BJ (cell line): ENCODE measurements at regions not wholly inside any gene's neighbourhood (a gene's known extent, or its start where the extent isn't known, plus 50 kb on each side); places are given as distances from the start of the nearest gene placed in this dataset.

Experiments
- CTCF ChIA-PET: fragments of 350-600 bp; formaldehyde crosslinking; extraction: SDS; loops from one replicate; lab custom pipeline; 2021; ENCODE audit warnings: antibody characterized with exemption, inconsistent platforms; lab: Yijun Ruan, JAX
- POLR2A ChIA-PET: fragments of 300-600 bp; sonication (Branson Sonifier 250); formaldehyde crosslinking; extraction: SDS; loops from one replicate; lab custom pipeline; 2021; ENCODE audit warnings: antibody characterized with exemption; lab: Charles Lee
- DNase-seq: peaks from one replicate; pipeline ENCODE4 v3.0.0-alpha.2; 2011; ENCODE audit warnings: low read depth
- H3K27me3 ChIP-seq: 2 replicates; pipeline ENCODE4 v1.6.0; 2011; ENCODE audit warnings: low read length; ENCODE audit not compliant: control insufficient read depth, insufficient read depth
- H3K36me3 ChIP-seq: 2 replicates; pipeline ENCODE4 v1.5.1; 2011; ENCODE audit warnings: low read length; ENCODE audit not compliant: control insufficient read depth, insufficient read depth
- H3K4me3 ChIP-seq: 2 replicates; pipeline ENCODE4 v1.5.1; 2011; ENCODE audit warnings: low read depth, mild to moderate bottlenecking, control low read depth, low read length
- TF ChIP-seq, protein P1 (sequence below): IDR thresholded peaks from 2 replicates; pipeline ENCODE4 v1.5.1; 2011; ENCODE audit warnings: low read depth, mild to moderate bottlenecking, control low read depth, inconsistent platforms, low read length, moderate library complexity; ENCODE audit not compliant: insufficient read depth

DNA sequence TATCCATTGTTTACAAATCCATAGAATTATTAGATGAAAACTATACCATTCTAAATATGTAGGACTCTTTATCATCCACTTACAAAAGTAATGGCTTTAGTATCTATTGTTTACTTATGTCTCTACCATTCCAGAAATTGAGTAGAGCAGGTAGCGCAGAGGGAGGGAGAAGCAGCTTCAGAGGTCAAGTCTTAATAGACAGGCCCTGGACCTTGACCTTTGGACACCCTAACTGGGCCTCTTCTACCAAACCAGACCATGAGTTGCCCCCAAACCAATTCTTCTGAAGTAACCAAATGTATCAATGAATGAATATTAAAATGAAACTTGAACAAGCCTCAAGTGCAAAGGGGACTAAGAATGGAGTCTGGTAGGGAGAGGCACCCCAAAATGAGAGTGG lies 124.9 kb upstream of the ANKRD55 start:
- CTCF ChIA-PET, result interaction anchor here (0.9 kb wide), 1 partner anchor 87 kb away, joined by 3 read pairs; no protein-coding TSS in a partner anchor
- no peak for DNase-seq
- Histone ChIP-seq H3K27me3 (no peaks in the 10 kb centered on the region), H3K36me3 (no peaks in the 10 kb centered on the region), H3K4me3 (no peak overlapping the region)
- TF ChIP-seq, protein P1, sequence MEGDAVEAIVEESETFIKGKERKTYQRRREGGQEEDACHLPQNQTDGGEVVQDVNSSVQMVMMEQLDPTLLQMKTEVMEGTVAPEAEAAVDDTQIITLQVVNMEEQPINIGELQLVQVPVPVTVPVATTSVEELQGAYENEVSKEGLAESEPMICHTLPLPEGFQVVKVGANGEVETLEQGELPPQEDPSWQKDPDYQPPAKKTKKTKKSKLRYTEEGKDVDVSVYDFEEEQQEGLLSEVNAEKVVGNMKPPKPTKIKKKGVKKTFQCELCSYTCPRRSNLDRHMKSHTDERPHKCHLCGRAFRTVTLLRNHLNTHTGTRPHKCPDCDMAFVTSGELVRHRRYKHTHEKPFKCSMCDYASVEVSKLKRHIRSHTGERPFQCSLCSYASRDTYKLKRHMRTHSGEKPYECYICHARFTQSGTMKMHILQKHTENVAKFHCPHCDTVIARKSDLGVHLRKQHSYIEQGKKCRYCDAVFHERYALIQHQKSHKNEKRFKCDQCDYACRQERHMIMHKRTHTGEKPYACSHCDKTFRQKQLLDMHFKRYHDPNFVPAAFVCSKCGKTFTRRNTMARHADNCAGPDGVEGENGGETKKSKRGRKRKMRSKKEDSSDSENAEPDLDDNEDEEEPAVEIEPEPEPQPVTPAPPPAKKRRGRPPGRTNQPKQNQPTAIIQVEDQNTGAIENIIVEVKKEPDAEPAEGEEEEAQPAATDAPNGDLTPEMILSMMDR, result no peak
- POLR2A ChIA-PET, result no interaction called here

- Histone ChIP-seq H3K36me3 (no peaks in the 10 kb centered on the region), H3K4me3 (no peak overlapping the region), H3K27me3 (no peaks in the 10 kb centered on the region)
- ChIA-PET CTCF (interaction anchor here (0.9 kb wide), 1 partner anchor 86 kb away, joined by 3 read pairs; no protein-coding TSS in a partner anchor), POLR2A (no interaction called here)
- TF ChIP-seq, protein P1, result no peak
- no peak for DNase-seq
These were observed 124.3 kb upstream of the ANKRD55 start for GRCh38 chr5:56357426-56357825.

GRCh38 chr5:56356836-56357160 lies 123.7 kb upstream of the ANKRD55 start:
- ChIA-PET POLR2A (no interaction called here), CTCF (interaction anchor here (1.1 kb wide), 1 partner anchor 9 kb away, joined by 3 read pairs; no protein-coding TSS in a partner anchor)
- no peaks in the 10 kb centered on the region for H3K36me3 ChIP-seq
- TF ChIP-seq, protein P1, result no peak
- H3K4me3 ChIP-seq, result no peak overlapping the region
- no peak for DNase-seq
- H3K27me3 ChIP-seq, result no peaks in the 10 kb centered on the region

GRCh38 chr5:56356121-56356835 lies 123.1 kb upstream of the ANKRD55 start:
- TF ChIP-seq, protein P1, result no peak
- no peak overlapping the region for H3K4me3 ChIP-seq
- H3K36me3 ChIP-seq, result no peaks in the 10 kb centered on the region
- ChIA-PET POLR2A (no interaction called here), CTCF (interaction anchor here (1.1 kb wide), 1 partner anchor 9 kb away, joined by 3 read pairs; no protein-coding TSS in a partner anchor)
- DNase-seq, result no peak
- H3K27me3 ChIP-seq, result no peaks in the 10 kb centered on the region

- Histone ChIP-seq H3K4me3 (no peak overlapping the region), H3K27me3 (no peaks in the 10 kb centered on the region), H3K36me3 (no peaks in the 10 kb centered on the region)
- POLR2A ChIA-PET, result no interaction called here
- no peak for DNase-seq
- TF ChIP-seq, protein P1, result no peak
- CTCF ChIA-PET, result no interaction called here
These were observed 121.7 kb upstream of the ANKRD55 start for GRCh38 chr5:56354836-56355235.
